MM.1S (cell line): ENCODE measurements at regions not wholly inside any gene's neighbourhood (a gene's known extent, or its start where the extent isn't known, plus 50 kb on each side); places are given as distances from the start of the nearest gene placed in this dataset.

Source experiments
- EZH2 ChIP-seq: fragments of 300-600 bp; sonication (generic); optimal IDR thresholded peaks from 2 replicates; pipeline ENCODE3; 2017; ENCODE audit warnings: low read depth, mild to moderate bottlenecking, antibody characterized with exemption, low read length, mixed read lengths
- TF ChIP-seq, protein P1 (sequence below): fragments of 300-600 bp; sonication (generic); IDR thresholded peaks from 2 replicates; pipeline ENCODE4 v1.5.1; 2016; ENCODE audit warnings: antibody characterized with exemption, low read length, mixed read lengths

DNA sequence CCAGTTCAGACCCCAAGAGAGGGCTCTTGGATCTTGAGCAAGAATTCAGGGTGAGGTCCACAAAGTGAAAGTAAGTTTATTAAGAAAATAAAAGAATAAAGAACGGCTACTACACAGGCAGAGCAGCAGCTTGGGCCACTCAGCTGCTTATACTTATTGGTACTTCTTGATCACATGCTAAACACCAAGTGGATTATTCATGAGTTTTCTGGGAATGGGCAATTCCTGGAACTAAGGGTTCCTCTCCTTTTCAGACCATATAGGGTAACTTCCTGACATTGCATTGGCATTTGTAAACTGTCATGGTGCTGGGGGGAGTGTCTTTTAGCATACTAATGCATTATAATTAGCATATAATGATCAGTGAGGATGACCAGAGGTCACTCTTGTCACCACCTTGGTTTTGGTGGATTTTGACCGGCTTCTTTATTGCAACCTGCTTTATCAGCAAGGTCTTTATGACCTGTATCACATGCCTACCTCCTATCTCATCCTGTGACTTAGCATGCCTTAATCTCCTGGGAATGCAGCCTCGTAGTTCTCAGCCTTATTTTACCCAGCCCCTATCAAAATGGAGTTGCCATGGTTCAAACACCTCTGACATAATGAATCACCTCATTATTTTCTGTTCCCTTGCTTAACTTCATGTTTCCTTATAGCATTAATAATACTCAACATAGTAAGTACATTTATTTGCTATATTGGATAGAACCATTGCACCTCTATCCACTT, 476.3 kb downstream of the DTHD1 start:
- TF ChIP-seq, protein P1, sequence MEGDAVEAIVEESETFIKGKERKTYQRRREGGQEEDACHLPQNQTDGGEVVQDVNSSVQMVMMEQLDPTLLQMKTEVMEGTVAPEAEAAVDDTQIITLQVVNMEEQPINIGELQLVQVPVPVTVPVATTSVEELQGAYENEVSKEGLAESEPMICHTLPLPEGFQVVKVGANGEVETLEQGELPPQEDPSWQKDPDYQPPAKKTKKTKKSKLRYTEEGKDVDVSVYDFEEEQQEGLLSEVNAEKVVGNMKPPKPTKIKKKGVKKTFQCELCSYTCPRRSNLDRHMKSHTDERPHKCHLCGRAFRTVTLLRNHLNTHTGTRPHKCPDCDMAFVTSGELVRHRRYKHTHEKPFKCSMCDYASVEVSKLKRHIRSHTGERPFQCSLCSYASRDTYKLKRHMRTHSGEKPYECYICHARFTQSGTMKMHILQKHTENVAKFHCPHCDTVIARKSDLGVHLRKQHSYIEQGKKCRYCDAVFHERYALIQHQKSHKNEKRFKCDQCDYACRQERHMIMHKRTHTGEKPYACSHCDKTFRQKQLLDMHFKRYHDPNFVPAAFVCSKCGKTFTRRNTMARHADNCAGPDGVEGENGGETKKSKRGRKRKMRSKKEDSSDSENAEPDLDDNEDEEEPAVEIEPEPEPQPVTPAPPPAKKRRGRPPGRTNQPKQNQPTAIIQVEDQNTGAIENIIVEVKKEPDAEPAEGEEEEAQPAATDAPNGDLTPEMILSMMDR: no peak
- TF ChIP-seq EZH2: no peak
